ENCODE measurements at regions not wholly inside any gene's neighbourhood (a gene's known extent, or its start where the extent isn't known, plus 50 kb on each side); places are given as distances from the start of the nearest gene placed in this dataset.

GRCh38 chr20:22511943-22512910 lies 72.1 kb downstream of the FOXA2 start:
- TF ChIP-seq ZNF274 (IDR thresholded peaks at IDR 0.05; ENCODE audit: low read depth, low read length) = no peak
- no peak overlapping the region for H3K4me3 ChIP-seq (ENCODE audit: low read length)

GRCh38 chr20:22509843-22510147 lies 74.6 kb downstream of the FOXA2 start:
- no peak for TF ChIP-seq ZNF274 (IDR thresholded peaks at IDR 0.05; ENCODE audit: low read depth, low read length)
- H3K4me3 ChIP-seq (ENCODE audit: low read length) = no peak overlapping the region

GRCh38 chr20:22509090-22509842 lies 75.1 kb downstream of the FOXA2 start:
- TF ChIP-seq ZNF274 (IDR thresholded peaks at IDR 0.05; ENCODE audit: low read depth, low read length) = no peak
- H3K4me3 ChIP-seq (ENCODE audit: low read length) = no peak overlapping the region

GRCh38 chr20:22508426-22508825 lies 75.9 kb downstream of the FOXA2 start:
- H3K4me3 ChIP-seq (ENCODE audit: low read length) = no peak overlapping the region
- no peak for TF ChIP-seq ZNF274 (IDR thresholded peaks at IDR 0.05; ENCODE audit: low read depth, low read length)

GRCh38 chr20:22507240-22507961 lies 77.0 kb downstream of the FOXA2 start:
- TF ChIP-seq ZNF274 (IDR thresholded peaks at IDR 0.05; ENCODE audit: low read depth, low read length) = no peak

GRCh38 chr20:22506827-22507226 lies 77.5 kb downstream of the FOXA2 start:
- no peak overlapping the region for H3K4me3 ChIP-seq (ENCODE audit: low read length)
- no peak for TF ChIP-seq ZNF274 (IDR thresholded peaks at IDR 0.05; ENCODE audit: low read depth, low read length)

More at GRCh38 chr20:22507240-22507961, 77.0 kb downstream of the FOXA2 start:
- H3K4me3 ChIP-seq (ENCODE audit: low read length) = no peak overlapping the region

GRCh38 chr20:22504829-22505377 lies 79.5 kb downstream of the FOXA2 start:
- no peak overlapping the region for H3K4me3 ChIP-seq (ENCODE audit: low read length)

GRCh38 chr20:22503577-22503976 lies 80.8 kb downstream of the FOXA2 start:
- H3K4me3 ChIP-seq (ENCODE audit: low read length) = no peak overlapping the region
- TF ChIP-seq ZNF274 (IDR thresholded peaks at IDR 0.05; ENCODE audit: low read depth, low read length) = no peak

More at GRCh38 chr20:22504829-22505377, 79.5 kb downstream of the FOXA2 start:
- no peak for TF ChIP-seq ZNF274 (IDR thresholded peaks at IDR 0.05; ENCODE audit: low read depth, low read length)

- no peak overlapping the region for H3K4me3 ChIP-seq (ENCODE audit: low read length)
- no peak for TF ChIP-seq ZNF274 (IDR thresholded peaks at IDR 0.05; ENCODE audit: low read depth, low read length)
Observed at GRCh38 chr20:22502731-22503191, 81.6 kb downstream of the FOXA2 start.

GRCh38 chr20:22501566-22502344 lies 82.6 kb downstream of the FOXA2 start:
- TF ChIP-seq ZNF274 (IDR thresholded peaks at IDR 0.05; ENCODE audit: low read depth, low read length) = no peak

GRCh38 chr20:22501034-22501433 lies 83.3 kb downstream of the FOXA2 start:
- no peak overlapping the region for H3K4me3 ChIP-seq (ENCODE audit: low read length)
- no peak for TF ChIP-seq ZNF274 (IDR thresholded peaks at IDR 0.05; ENCODE audit: low read depth, low read length)

More at GRCh38 chr20:22501566-22502344, 82.6 kb downstream of the FOXA2 start:
- H3K4me3 ChIP-seq (ENCODE audit: low read length) = no peak overlapping the region

- no peak for TF ChIP-seq ZNF274 (IDR thresholded peaks at IDR 0.05; ENCODE audit: low read depth, low read length)
- no peak overlapping the region for H3K4me3 ChIP-seq (ENCODE audit: low read length)
Observed at GRCh38 chr20:22499515-22500166, 84.7 kb downstream of the FOXA2 start.

- no peak overlapping the region for H3K4me3 ChIP-seq (ENCODE audit: low read length)
- TF ChIP-seq ZNF274 (IDR thresholded peaks at IDR 0.05; ENCODE audit: low read depth, low read length) = no peak
Observed at GRCh38 chr20:22496817-22497216, 87.6 kb downstream of the FOXA2 start.
